ENCODE measurements at regions not wholly inside any gene's neighbourhood (a gene's known extent, or its start where the extent isn't known, plus 50 kb on each side); places are given as distances from the start of the nearest gene placed in this dataset.

GRCh38 chr3:155013427-155013826 is 66.7 kb upstream of the MME start:
- DNase-seq (ENCODE audit: low spot score) = no peak
- POLR2A ChIA-PET = no interaction called here
- Mint-ChIP-seq H3K27ac (no peak overlapping the region), H3K36me3 (no peaks in the 10 kb centered on the region), H3K4me1 (peaks cover 36% of the 10 kb centered on the region), H3K9me3 (no peaks in the 10 kb centered on the region), H3K4me3 (no peak overlapping the region), H3K27me3 (ENCODE audit: low read depth) (no peaks in the 10 kb centered on the region)
- TF ChIP-seq ETV6 (CRISPR knock-in tag; IDR thresholded peaks at IDR 0.05) (no peak), ZNF423 (CRISPR knock-in tag; IDR thresholded peaks at IDR 0.05) (no peak), FOXP1 (CRISPR knock-in tag; IDR thresholded peaks at IDR 0.05; ENCODE audit: borderline replicate concordance) (no peak), ZBTB21 (CRISPR knock-in tag; IDR thresholded peaks at IDR 0.05; ENCODE audit: borderline replicate concordance) (no peak), SOX15 (CRISPR knock-in tag; IDR thresholded peaks at IDR 0.05) (no peak), PRRX2 (CRISPR knock-in tag; IDR thresholded peaks at IDR 0.05) (no peak), ZSCAN18 (CRISPR knock-in tag; IDR thresholded peaks at IDR 0.05) (no peak), ZNF219 (CRISPR knock-in tag; IDR thresholded peaks at IDR 0.05; ENCODE audit: borderline replicate concordance) (no peak), ELF4 (CRISPR knock-in tag; IDR thresholded peaks at IDR 0.05; ENCODE audit: low read depth) (no peak), SP1 (CRISPR knock-in tag; conservative IDR thresholded peaks at IDR 0.05) (no peak), ESRRA (CRISPR knock-in tag; IDR thresholded peaks at IDR 0.05; ENCODE audit: borderline replicate concordance) (no peak), TCF7 (CRISPR knock-in tag; IDR thresholded peaks at IDR 0.05; ENCODE audit: low read depth) (no peak), TEAD1 (CRISPR knock-in tag; IDR thresholded peaks at IDR 0.05) (no peak), MYBL2 (CRISPR knock-in tag; IDR thresholded peaks at IDR 0.05) (no peak), NR2C2 (CRISPR knock-in tag; IDR thresholded peaks at IDR 0.05) (no peak), ZNF512 (CRISPR knock-in tag; IDR thresholded peaks at IDR 0.05; ENCODE audit: borderline replicate concordance) (no peak), ARID4B (CRISPR knock-in tag; IDR thresholded peaks at IDR 0.05; ENCODE audit: borderline replicate concordance) (no peak), CTCF (IDR thresholded peaks at IDR 0.05) (no peak), SMAD3 (CRISPR knock-in tag; IDR thresholded peaks at IDR 0.05; ENCODE audit: borderline replicate concordance) (no peak), ATF2 (CRISPR knock-in tag; IDR thresholded peaks at IDR 0.05; ENCODE audit: borderline replicate concordance, low read depth) (no peak)
- ATAC-seq = no peak
- CTCF ChIA-PET = interaction anchor here (0.6 kb wide), 1 partner anchor 234 kb away, joined by 3 read pairs; no protein-coding TSS in a partner anchor

All from WTC11 (cell line).